HG02642 (cell line): ENCODE measurements at regions not wholly inside any gene's neighbourhood (a gene's known extent, or its start where the extent isn't known, plus 50 kb on each side); places are given as distances from the start of the nearest gene placed in this dataset.

Experiments
- ATAC-seq: cut with Tn5 transposase; IDR thresholded peaks from one replicate; pipeline ENCODE4 v1.9.1; 2021; ENCODE audit warnings: mild to moderate bottlenecking; ENCODE audit not compliant: unreplicated experiment, poor library complexity

GRCh38 chr17:33352526-33352925 lies 59.4 kb upstream of the ASIC2 start:
- no peak for ATAC-seq

- ATAC-seq, result no peak
Measured at GRCh38 chr17:33356266-33356665, 63.2 kb upstream of the ASIC2 start.

GRCh38 chr17:33363475-33363874 lies 70.4 kb upstream of the ASIC2 start:
- no peak for ATAC-seq

DNA sequence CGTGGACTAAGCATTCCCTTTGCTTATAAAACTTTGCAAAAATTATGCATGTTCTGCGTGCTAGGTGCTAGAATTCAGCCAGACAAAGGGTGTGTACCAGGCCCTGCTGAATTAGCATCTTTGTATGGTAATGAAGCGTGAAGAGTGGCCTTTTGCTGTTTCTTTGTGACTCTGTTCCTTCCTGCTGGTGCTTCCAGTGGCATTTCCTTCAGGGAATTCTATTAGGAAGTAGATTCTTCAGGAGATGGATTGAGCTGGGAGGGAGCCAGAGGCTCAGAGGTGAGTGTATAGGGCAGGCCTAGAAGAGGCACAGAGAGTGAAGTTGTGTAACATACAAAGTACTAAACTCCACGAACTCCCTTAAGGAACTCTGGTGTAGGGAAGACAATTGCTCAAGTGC lies 73.9 kb upstream of the ASIC2 start:
- no peak for ATAC-seq

- ATAC-seq, result no peak
Measured at GRCh38 chr17:33369149-33369548, 76.1 kb upstream of the ASIC2 start.

GRCh38 chr17:33369876-33370275 lies 76.8 kb upstream of the ASIC2 start:
- no peak for ATAC-seq

DNA sequence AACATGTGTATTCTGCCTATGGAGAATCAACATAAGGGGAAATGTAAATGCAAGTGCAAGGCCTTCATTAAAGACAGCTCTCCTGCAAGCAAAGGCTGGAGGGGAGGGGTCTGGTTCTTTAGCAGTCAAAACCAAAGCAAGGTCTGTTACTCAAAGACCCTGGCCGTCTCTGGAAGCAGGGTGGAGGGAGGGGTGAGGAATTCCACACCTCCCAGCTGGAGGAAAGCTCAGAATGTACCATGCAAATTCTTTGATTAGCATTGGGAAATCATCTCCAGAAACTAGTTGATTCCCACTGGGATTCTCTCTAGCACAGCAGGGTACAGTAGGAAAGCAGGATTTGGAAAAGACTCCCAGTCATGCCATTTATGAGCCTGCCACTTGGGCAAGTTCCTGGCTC lies 77.3 kb upstream of the ASIC2 start:
- ATAC-seq, result no peak

DNA sequence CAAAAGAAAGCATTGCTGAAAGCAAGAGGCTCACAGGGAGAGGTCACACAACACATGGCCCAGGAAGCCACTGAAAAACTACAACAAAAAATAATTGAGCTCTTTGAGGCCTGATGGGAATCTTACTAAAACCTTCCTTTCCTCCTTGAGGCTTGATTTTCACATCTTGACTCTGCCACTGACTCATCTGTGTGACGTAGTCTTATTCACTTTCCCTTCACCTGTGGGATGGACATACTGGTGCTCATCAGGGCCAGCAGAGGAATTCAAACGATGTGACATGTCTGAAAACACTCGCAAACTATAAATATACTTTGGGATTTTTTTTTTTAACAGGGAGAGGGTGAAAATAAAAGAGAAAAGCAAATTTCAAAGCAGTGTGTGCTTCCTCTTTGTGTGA lies 78.3 kb upstream of the ASIC2 start:
- no peak for ATAC-seq

DNA sequence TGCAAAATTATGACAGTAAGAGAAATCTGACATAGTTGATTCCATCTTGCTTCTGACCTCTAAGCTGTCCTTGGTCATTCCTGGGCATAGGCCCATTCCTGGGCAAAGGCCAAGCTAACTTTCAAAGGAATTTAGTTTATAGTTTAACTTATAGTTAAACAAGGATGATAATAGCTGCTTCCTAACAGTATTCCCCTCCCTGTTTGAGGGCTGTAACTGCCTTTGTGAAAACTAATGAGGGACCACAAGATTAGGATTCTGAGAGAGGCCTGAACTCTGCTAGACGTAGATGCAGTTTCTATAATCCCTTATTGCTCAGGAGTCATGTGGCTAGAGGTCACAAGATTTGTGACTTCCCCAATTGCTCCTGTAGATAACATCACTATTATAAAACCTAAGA lies 80.2 kb upstream of the ASIC2 start:
- no peak for ATAC-seq

GRCh38 chr17:33375103-33375502 lies 82.0 kb upstream of the ASIC2 start:
- no peak for ATAC-seq

GRCh38 chr17:33375783-33376182 lies 82.7 kb upstream of the ASIC2 start:
- ATAC-seq, result no peak

DNA sequence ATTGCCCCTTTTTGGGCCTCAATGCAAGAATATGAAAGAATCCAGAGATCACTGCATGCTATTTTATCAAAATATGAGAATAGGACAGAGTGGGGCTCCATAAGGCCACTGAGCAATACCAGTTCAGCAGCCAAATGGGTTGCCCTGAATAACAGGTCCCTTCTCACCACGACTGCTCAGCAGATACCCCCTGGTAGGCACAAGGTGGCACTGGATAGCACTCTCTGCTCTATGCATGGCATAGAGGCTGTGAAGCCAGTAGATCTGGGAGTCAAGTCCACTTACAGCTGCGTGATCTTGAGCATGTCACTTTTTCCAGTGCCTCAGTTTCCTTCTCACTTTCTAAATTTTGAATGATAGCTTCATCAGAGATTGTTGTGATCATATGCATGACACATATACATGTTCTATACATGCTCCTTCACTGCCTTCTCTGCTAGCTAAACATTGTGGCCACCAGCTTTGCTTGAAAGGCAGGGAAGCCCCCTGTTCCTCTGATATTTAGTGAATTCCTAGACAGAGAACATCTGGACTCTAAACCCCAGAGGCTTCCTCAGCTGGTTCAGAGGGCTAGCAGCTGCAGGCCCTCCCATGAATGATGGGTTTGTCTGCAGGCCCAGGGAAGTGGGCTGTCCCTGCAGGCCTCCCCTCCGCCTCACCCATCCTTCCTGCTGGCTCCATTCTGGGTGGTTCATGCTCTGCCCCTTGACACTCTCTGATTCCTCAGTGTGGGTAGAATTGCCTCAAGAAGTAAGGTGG lies 84.9 kb upstream of the ASIC2 start:
- no peak for ATAC-seq

DNA sequence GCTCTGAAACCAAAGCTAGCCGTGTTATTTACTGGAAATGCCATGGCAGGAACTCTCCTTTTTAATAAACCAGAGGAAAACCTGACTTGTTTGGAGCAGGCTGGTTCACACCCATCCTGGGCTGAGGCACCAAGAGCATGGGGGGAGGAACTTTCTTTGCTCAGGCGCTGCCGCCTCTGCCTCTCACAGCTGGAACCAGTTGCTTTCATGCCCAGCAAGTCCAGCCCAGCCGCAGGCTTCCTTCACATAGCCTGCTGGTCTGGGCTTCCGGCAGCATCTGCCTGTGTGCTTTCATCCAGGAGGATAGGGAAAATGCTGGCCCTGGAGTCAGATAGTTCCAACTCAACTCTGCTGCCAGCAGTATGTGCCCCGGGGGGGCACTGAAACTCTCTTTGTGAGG lies 88.1 kb upstream of the ASIC2 start:
- ATAC-seq, result no peak

- ATAC-seq, result no peak
Measured at GRCh38 chr17:33383488-33384023, 90.5 kb upstream of the ASIC2 start.

DNA sequence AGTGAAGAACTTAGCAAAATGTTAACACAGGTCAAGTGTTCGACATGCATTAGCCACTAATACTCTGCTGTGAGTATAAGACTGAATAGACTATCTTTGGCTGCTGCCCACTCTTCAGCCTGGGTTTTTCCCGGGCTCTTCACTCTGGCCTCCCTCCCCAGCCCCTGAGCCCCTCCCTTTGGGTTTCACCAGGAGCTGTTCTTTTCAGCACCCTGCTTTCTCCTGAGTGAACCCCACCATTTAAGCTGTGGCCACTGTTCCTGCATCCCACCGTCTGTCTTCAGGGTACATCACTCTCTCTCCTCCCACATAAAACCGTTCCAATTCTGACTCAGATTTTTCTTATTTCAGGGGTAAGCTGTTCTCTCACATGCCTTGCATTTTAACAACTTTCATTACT lies 92.0 kb upstream of the ASIC2 start:
- ATAC-seq, result no peak

- ATAC-seq, result no peak
Measured at GRCh38 chr17:33385713-33386112, 92.6 kb upstream of the ASIC2 start.

GRCh38 chr17:33387406-33387805 lies 94.3 kb upstream of the ASIC2 start:
- no peak for ATAC-seq

DNA sequence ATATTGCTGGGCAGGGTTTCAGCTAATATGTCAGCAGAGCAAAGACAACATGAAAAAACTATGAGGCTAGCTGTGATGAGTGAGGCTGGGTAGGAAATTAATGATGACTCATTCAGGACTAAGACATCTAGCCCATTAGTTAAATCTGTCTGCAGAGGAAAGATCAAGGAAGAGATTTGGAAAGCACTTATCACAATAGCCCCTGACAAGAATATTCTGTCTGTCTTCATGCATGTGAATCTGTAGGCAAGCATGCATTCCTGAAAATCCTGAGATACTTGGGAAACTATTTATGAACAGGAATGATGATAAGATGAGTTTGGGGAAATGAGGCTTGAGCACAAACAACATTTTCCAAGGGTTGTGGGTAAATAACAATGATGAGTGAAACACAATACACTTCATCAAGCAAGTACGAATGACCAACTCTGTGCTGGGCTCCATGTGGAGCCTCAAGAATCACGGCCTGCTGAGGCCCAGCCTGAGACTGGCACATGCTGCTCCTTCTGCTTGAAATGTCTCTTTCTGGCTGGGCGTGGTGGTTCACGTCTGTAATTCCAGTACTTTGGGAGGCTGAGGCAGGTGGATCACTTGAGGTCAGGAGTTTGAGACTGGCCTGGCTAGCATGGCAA lies 96.5 kb upstream of the ASIC2 start:
- no peak for ATAC-seq

DNA sequence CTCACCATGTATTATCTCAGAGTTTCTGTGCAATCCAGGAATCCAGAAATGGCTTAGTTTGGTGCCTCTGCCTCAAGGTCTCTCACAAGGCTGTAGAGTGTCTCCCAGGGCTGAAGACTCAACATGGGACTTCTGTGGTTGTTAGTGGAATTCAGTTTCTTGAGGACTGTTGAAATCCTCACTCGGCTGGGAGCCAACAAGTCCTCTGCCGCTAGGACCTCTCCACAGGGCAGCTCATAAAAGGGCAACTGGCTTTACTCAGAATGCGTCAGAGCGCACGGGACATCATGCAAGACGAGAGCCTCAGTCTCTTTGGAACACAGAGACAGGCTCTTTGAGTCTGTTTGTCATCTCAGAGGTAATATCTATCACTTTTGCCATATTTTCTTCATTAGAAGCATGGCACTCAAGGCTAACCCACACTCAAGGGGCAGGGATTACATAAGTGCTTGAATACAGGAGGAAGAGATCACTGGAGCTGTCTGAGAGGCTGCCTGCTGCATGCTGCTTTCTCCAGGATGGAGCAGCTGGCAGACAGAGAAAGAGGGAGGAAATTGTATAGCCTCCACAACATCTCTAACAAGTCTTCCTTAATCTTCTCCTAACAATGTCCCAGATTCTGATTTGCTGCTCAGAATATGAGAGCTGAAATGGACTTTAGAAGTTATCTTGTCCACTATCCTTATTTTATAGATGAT lies 97.5 kb upstream of the ASIC2 start:
- ATAC-seq, result no peak

DNA sequence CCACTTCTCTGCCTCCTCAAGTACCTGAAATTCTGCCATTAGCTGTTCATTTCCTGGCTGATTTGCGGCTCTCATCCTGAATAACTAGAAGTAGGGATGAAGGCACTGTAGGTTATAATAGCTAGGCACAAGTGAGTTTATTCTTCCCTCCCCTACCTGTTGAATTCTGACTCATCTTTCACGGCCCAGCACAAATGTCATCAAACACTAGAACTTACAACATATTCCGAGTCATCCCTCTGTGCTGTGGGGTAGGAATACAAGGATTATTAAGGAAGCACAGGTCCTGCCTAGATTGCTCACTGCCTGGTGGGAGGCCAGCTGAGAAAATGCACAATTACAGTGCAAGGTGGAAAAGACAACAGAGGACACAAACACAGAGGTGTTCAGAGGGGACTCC lies 103.7 kb upstream of the ASIC2 start:
- ATAC-seq, result no peak

DNA sequence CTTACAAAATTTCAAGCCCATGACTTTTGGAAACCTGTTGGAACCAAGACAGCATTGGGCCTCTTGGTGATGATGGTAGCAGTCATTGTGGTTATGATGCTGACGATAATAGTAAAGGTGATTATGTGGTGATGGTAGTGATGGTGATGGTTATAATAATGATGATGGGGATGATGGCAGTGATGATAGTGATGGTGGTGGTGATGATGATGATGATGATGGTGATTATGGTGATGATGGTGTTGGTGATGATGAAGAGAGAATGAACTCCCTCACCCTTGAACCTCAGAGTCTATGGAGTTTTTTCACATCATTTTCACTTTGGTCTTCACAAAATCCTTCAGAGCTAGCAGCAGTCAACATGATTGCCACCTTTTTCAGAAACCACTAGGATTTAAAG lies 105.3 kb upstream of the ASIC2 start:
- no peak for ATAC-seq
